HepG2 (cell line): ENCODE measurements at regions not wholly inside any gene's neighbourhood (a gene's known extent, or its start where the extent isn't known, plus 50 kb on each side); places are given as distances from the start of the nearest gene placed in this dataset.

Experiments used
- ATAC-seq: fragments of 200-7000 bp; cut with Tn5 transposase; 3 replicates; pipeline ENCODE4 v1.9.1; 2020; ENCODE audit warnings: mild to moderate bottlenecking, moderate library complexity
- BruUV-seq: library from RNA; stranded (reverse); fragments of 400-500 nt; replicated peaks from 2 replicates; lab custom pipeline; 2021; lab: Mats Ljungman, UMichigan
- CTCF ChIA-PET: fragments of 300-600 bp; formaldehyde crosslinking; extraction: SDS; loops from one replicate; lab custom pipeline; 2021; ENCODE audit warnings: low total read pairs, inconsistent platforms, low intra/inter-chr PET ratio; lab: Yijun Ruan, JAX
- POLR2A ChIA-PET: fragments of 350-600 bp; sonication (Branson Sonifier 250); formaldehyde crosslinking; loops from one replicate; lab custom pipeline; 2020; ENCODE audit warnings: antibody characterized with exemption, inconsistent platforms; lab: Yijun Ruan, JAX
- DNase-seq: peaks from one replicate; pipeline ENCODE4 v3.0.0-alpha.2; 2015; ENCODE audit warnings: low spot score
- FAIRE-seq: peaks from 3 replicates; lab custom pipeline; 2011; peaks lifted over from hg19 to GRCh38; lab: Jason Lieb, UNC
- H2AFZ ChIP-seq: one replicate; pipeline ENCODE4 v1.6.1; 2011; ENCODE audit warnings: low read length, inconsistent platforms
- H3K27ac ChIP-seq: fragments of 300-600 bp; 3 replicates; pipeline ENCODE4 v1.8.0; 2011; ENCODE audit warnings: mixed run types, mild to moderate bottlenecking, mixed read lengths, low read length, inconsistent platforms; ENCODE audit not compliant: insufficient read depth; ENCODE audit errors: extremely low read length
- H3K27me3 ChIP-seq, 2 experiments: fragments of 200-600 bp in 1 of 2; 2 replicates in 1 of 2; 3 replicates in 1 of 2; pipeline versions ENCODE4 v1.6.0 to v1.8.0; 2011; ENCODE audit warnings: low read length in 2 of 2, mild to moderate bottlenecking in 2 of 2, moderate library complexity in 2 of 2, inconsistent platforms in 1 of 2; ENCODE audit not compliant: insufficient read depth in 2 of 2, control insufficient read depth in 1 of 2
- H3K36me3 ChIP-seq, 2 experiments: fragments of 200-600 bp in 1 of 2; replicated peaks in 1 of 2; 2 replicates in 1 of 2; 3 replicates in 1 of 2; pipeline versions ENCODE4 v1.5.1 to v1.8.0; 2011; ENCODE audit warnings: low read length in 2 of 2, inconsistent platforms in 1 of 2; ENCODE audit not compliant: insufficient read depth in 2 of 2, control insufficient read depth in 1 of 2
- H3K4me1 ChIP-seq: 2 replicates; pipeline ENCODE4 v1.5.1; 2012; ENCODE audit warnings: low read length, inconsistent platforms; ENCODE audit not compliant: insufficient read depth
- H3K4me2 ChIP-seq: 2 replicates; pipeline ENCODE4 v1.6.0; 2011; ENCODE audit warnings: low read depth, low read length, inconsistent platforms
- H3K4me3 ChIP-seq, 3 experiments: fragments of 200-600 bp in 1 of 3; sonication (generic), shearing (Covaris generic) in 1 of 3; replicated peaks in 1 of 3; 2 replicates each; pipeline ENCODE4 v1.5.1; 2011 to 2016; ENCODE audit warnings: low read length in 3 of 3, inconsistent platforms in 2 of 3, low read depth in 2 of 3, mild to moderate bottlenecking in 2 of 3, control low read depth in 1 of 3, mixed read lengths in 1 of 3; ENCODE audit not compliant: insufficient read depth in 1 of 3
- H3K79me2 ChIP-seq: one replicate; pipeline ENCODE4 v1.6.1; 2011; ENCODE audit warnings: low read length, inconsistent platforms; ENCODE audit not compliant: insufficient read depth
- H3K9ac ChIP-seq: 2 replicates; pipeline ENCODE4 v1.6.0; 2011; ENCODE audit warnings: mild to moderate bottlenecking, low read depth, low read length, inconsistent platforms; ENCODE audit not compliant: insufficient read depth
- H3K9me3 ChIP-seq: 2 replicates; pipeline ENCODE4 v1.5.1; 2012; ENCODE audit warnings: mild to moderate bottlenecking, low read length
- H4K20me1 ChIP-seq: 2 replicates; pipeline ENCODE4 v1.6.0; 2011; ENCODE audit warnings: inconsistent platforms, mild to moderate bottlenecking, low read length, moderate library complexity; ENCODE audit not compliant: insufficient read depth
- FOXM1 ChIP-seq: sonication (generic); formaldehyde crosslinking; IDR thresholded peaks from 2 replicates; pipeline ENCODE4 v1.5.0; 2020; ENCODE audit warnings: missing genetic modification reagents
- GPBP1L1 ChIP-seq: sonication (generic); formaldehyde crosslinking; IDR thresholded peaks from 2 replicates; pipeline ENCODE4 v1.5.0; 2020; ENCODE audit warnings: mild to moderate bottlenecking, missing genetic modification reagents
- KDM2A ChIP-seq: sonication (generic); formaldehyde crosslinking; IDR thresholded peaks from 2 replicates; pipeline ENCODE4 v1.4.0; 2020; ENCODE audit warnings: low read depth, missing genetic modification reagents, borderline replicate concordance
- MATR3 ChIP-seq: sonication (generic); formaldehyde crosslinking; IDR thresholded peaks from 2 replicates; pipeline ENCODE4 v1.4.0; 2020; ENCODE audit warnings: missing genetic modification reagents
- NR2F2 ChIP-seq: IDR thresholded peaks from 2 replicates; pipeline ENCODE4 v1.6.1; 2012; ENCODE audit warnings: low read depth, inconsistent platforms, borderline replicate concordance
- NR2F6 ChIP-seq, 2 experiments: IDR thresholded peaks; 2 replicates each; pipeline ENCODE4 v1.6.1; 2016; ENCODE audit warnings: antibody characterized with exemption in 1 of 2, mild to moderate bottlenecking in 1 of 2
- ZBTB14 ChIP-seq: sonication (generic); formaldehyde crosslinking; IDR thresholded peaks from 2 replicates; pipeline ENCODE4 v1.4.0; 2020; ENCODE audit warnings: missing genetic modification reagents
- ZFP91 ChIP-seq: sonication (generic); formaldehyde crosslinking; IDR thresholded peaks from 2 replicates; pipeline ENCODE4 v1.9.0; 2022; ENCODE audit warnings: missing genetic modification reagents, mild to moderate bottlenecking, borderline replicate concordance
- ZNF24 ChIP-seq: fragments of 450-650 bp; IDR thresholded peaks from 2 replicates; pipeline ENCODE4 v1.6.1; 2017; ENCODE audit warnings: antibody characterized with exemption, mild to moderate bottlenecking
- ZNF256 ChIP-seq: sonication (generic); formaldehyde crosslinking; conservative IDR thresholded peaks from 2 replicates; pipeline ENCODE4 v1.4.0; 2020; ENCODE audit warnings: missing genetic modification reagents
- ZNF546 ChIP-seq: sonication (generic); formaldehyde crosslinking; conservative IDR thresholded peaks from 2 replicates; pipeline ENCODE4 v1.8.1; 2023; ENCODE audit warnings: mild to moderate bottlenecking, missing genetic modification reagents
- ZNF740 ChIP-seq: sonication (generic); formaldehyde crosslinking; IDR thresholded peaks from 2 replicates; pipeline ENCODE4 v1.4.0; 2020; ENCODE audit warnings: missing genetic modification reagents
- ZNF850 ChIP-seq: sonication (generic); formaldehyde crosslinking; conservative IDR thresholded peaks from 2 replicates; pipeline ENCODE4 v1.9.0; 2021; ENCODE audit warnings: mild to moderate bottlenecking, missing genetic modification reagents
- WGBS: methylation state at CpG from one replicate; pipeline ENCODE4 v1.1.6; 2017; ENCODE audit warnings: low lambda C conversion rate; 5-methylcytosine and 5-hydroxymethylcytosine counted together
- in situ Hi-C: cut with HindIII; loops from 2 replicates; pipeline ENCODE4 v1.10.0; 2017; ENCODE audit warnings: low pct_unique_long_range_greater_than_20kb; ENCODE audit not compliant: extremely low pct_ligation_motif_present
- intact Hi-C: fragments of 100-400 bp; cut with micrococcal nuclease; formaldehyde crosslinking; loops from one replicate; pipeline ENCODE4 v1.10.0; 2022; ENCODE audit not compliant: unreplicated experiment

- TF ChIP-seq ZBTB14 (CRISPR knock-in tag) (no peak), NR2F6 (IDR thresholded peaks at IDR 0.05) (no peak), NR2F6 (CRISPR knock-in tag; IDR thresholded peaks at IDR 0.05) (no peak), ZNF256 (CRISPR knock-in tag) (no peak), KDM2A (CRISPR knock-in tag) (no peak), ZNF24 (no peak), ZFP91 (no peak), NR2F2 (no peak), GPBP1L1 (CRISPR knock-in tag) (no peak), ZNF546 (CRISPR knock-in tag) (no peak), ZNF850 (CRISPR knock-in tag) (no peak), FOXM1 (CRISPR knock-in tag) (no peak), ZNF740 (CRISPR knock-in tag) (no peak), MATR3 (no peak)
- FAIRE-seq (no peak), ATAC-seq (no peak), DNase-seq (no peak)
- no peak overlapping the region for H3K9ac ChIP-seq
- whole genome bisulfite sequencing = 5% methylated on average over 3 of the region's 3 CpGs
- H3K4me3 ChIP-seq = no peak overlapping the region
- H3K9me3 ChIP-seq = peaks cover 19% of the 10 kb centered on the region; the same call in 1 of the 2 replicates
- H3K36me3 ChIP-seq = no peaks in the 10 kb centered on the region
- H4K20me1 ChIP-seq = no peaks in the 10 kb centered on the region
- ChIA-PET POLR2A (no interaction called here), CTCF (no interaction called here)
- no TSS peak for BruUV-seq
- no peak overlapping the region for H2AFZ ChIP-seq
- H3K4me2 ChIP-seq = no peak overlapping the region
- no peaks in the 10 kb centered on the region for H3K4me1 ChIP-seq
- in situ Hi-C loops = no loop called here
- intact Hi-C loops = no loop called here
- no peaks in the 10 kb centered on the region for H3K27me3 ChIP-seq
- H3K79me2 ChIP-seq = no peaks in the 10 kb centered on the region
- H3K27ac ChIP-seq = no peak overlapping the region
Measured at GRCh38 chr10:2047679-2048078, 310.4 kb upstream of the ADARB2 start.
